Liver (tissue), 3 donors: ENCODE measurements at regions not wholly inside any gene's neighbourhood (a gene's known extent, or its start where the extent isn't known, plus 50 kb on each side); places are given as distances from the start of the nearest gene placed in this dataset.
"Not testable (repeated sequence)": the region's sequence is repeated elsewhere in the genome, so short reads cannot be mapped to it uniquely, and the experiment has no call there.

ENCODE experiments used
- CTCF ChIP-seq: fragments of 150-350 bp; IDR thresholded peaks from 2 replicates; pipeline ENCODE4 v1.5.1; 2017; ENCODE audit warnings: improper control_type of control experiment, low read depth, low read length; ENCODE audit not compliant: missing input control
- EGR1 ChIP-seq, 2 donors: IDR thresholded peaks; 2 replicates each; pipeline ENCODE4 v1.6.1; 2016 to 2018; ENCODE audit warnings: antibody characterized with exemption in 2 of 2, low read depth in 2 of 2
- JUND ChIP-seq, 2 donors: IDR thresholded peaks; 2 replicates each; pipeline ENCODE4 v1.6.1; 2016; ENCODE audit warnings: antibody characterized with exemption in 2 of 2
- RAD21 ChIP-seq, 2 donors: IDR thresholded peaks; 2 replicates each; pipeline ENCODE4 v1.6.1; 2016; ENCODE audit warnings: antibody characterized with exemption in 2 of 2, mild to moderate bottlenecking in 2 of 2
- REST ChIP-seq: IDR thresholded peaks from 2 replicates; pipeline ENCODE4 v1.6.1; 2016; ENCODE audit warnings: antibody characterized with exemption, mild to moderate bottlenecking
- RXRA ChIP-seq, 2 donors: IDR thresholded peaks; 2 replicates each; pipeline ENCODE4 v1.6.1; 2017 to 2018; ENCODE audit warnings: antibody characterized with exemption in 2 of 2, mild to moderate bottlenecking in 1 of 2
- SP1 ChIP-seq: IDR thresholded peaks from 2 replicates; pipeline ENCODE4 v1.6.1; 2018; ENCODE audit warnings: antibody characterized with exemption, mild to moderate bottlenecking
- TAF1 ChIP-seq: conservative IDR thresholded peaks from 2 replicates; pipeline ENCODE4 v1.6.1; 2016; ENCODE audit warnings: antibody characterized with exemption, mild to moderate bottlenecking
- donor health status: healthy.
- donor health status: healthy.

GRCh38 chr3:20921112-20921511 lies 735.1 kb upstream of the SGO1 start:
- not testable (repeated sequence) for TF ChIP-seq JUND (IDR thresholded peaks at IDR 0.05); REST; RAD21 (IDR thresholded peaks at IDR 0.05); TAF1; SP1; CTCF; RXRA (IDR thresholded peaks at IDR 0.05); EGR1 (IDR thresholded peaks at IDR 0.05; ENCODE audit: low read depth in 2 of 2)
